ENCODE measurements at regions not wholly inside any gene's neighbourhood (a gene's known extent, or its start where the extent isn't known, plus 50 kb on each side); places are given as distances from the start of the nearest gene placed in this dataset.

GRCh38 chr4:34035225-34035624, 2209.1 kb downstream of the ARAP2 start:
- DNase-seq = no peak

- no peak for DNase-seq
Measured at GRCh38 chr4:34037280-34037679, 2207.0 kb downstream of the ARAP2 start.

GRCh38 chr4:34039766-34040165, 2204.5 kb downstream of the ARAP2 start:
- no peak for DNase-seq

GRCh38 chr4:34043131-34043530, 2201.2 kb downstream of the ARAP2 start:
- no peak for DNase-seq

- no peak for DNase-seq
Measured at GRCh38 chr4:34046580-34046979, 2197.7 kb downstream of the ARAP2 start.

GRCh38 chr4:34047363-34047762, 2197.0 kb downstream of the ARAP2 start:
- DNase-seq = no peak

GRCh38 chr4:34066126-34066525, 2178.2 kb downstream of the ARAP2 start:
- DNase-seq = no peak

- no peak for DNase-seq
Measured at GRCh38 chr4:34091451-34091850, 2152.9 kb downstream of the ARAP2 start.

- no peak for DNase-seq
Measured at GRCh38 chr4:34094114-34094513, 2150.2 kb downstream of the ARAP2 start.

- DNase-seq = no peak
Measured at GRCh38 chr4:34105311-34105710, 2139.0 kb downstream of the ARAP2 start.

GRCh38 chr4:34108391-34108790, 2135.9 kb downstream of the ARAP2 start:
- DNase-seq = no peak

GRCh38 chr4:34112573-34112972, 2131.7 kb downstream of the ARAP2 start:
- no peak for DNase-seq

- no peak for DNase-seq
Measured at GRCh38 chr4:34138385-34138784, 2105.9 kb downstream of the ARAP2 start.

- DNase-seq = no peak
Measured at GRCh38 chr4:34139346-34139745, 2105.0 kb downstream of the ARAP2 start.

GRCh38 chr4:34148322-34148908, 2095.9 kb downstream of the ARAP2 start:
- no peak for DNase-seq

GRCh38 chr4:34157547-34157946, 2086.8 kb downstream of the ARAP2 start:
- no peak for DNase-seq

GRCh38 chr4:34158878-34159277, 2085.4 kb downstream of the ARAP2 start:
- DNase-seq = no peak

GRCh38 chr4:34170946-34171345, 2073.4 kb downstream of the ARAP2 start:
- DNase-seq = no peak

- no peak for DNase-seq
Measured at GRCh38 chr4:34176609-34177008, 2067.7 kb downstream of the ARAP2 start.

GRCh38 chr4:34178476-34178875, 2065.8 kb downstream of the ARAP2 start:
- DNase-seq = no peak

- no peak for DNase-seq
Measured at GRCh38 chr4:34181311-34181841, 2062.9 kb downstream of the ARAP2 start.

GRCh38 chr4:34181891-34182290, 2062.4 kb downstream of the ARAP2 start:
- DNase-seq = no peak

- DNase-seq = no peak
Measured at GRCh38 chr4:34182306-34182705, 2062.0 kb downstream of the ARAP2 start.

GRCh38 chr4:34183926-34184325, 2060.4 kb downstream of the ARAP2 start:
- DNase-seq = no peak

- DNase-seq = no peak
Measured at GRCh38 chr4:34187056-34187455, 2057.3 kb downstream of the ARAP2 start.

Measured in suppressor macrophage treated with lipopolysaccharide for 1 hour (primary cell).